SH-SY5Y (cell line): ENCODE measurements at regions not wholly inside any gene's neighbourhood (a gene's known extent, or its start where the extent isn't known, plus 50 kb on each side); places are given as distances from the start of the nearest gene placed in this dataset.

ENCODE experiments used
- GATA2 ChIP-seq: IDR thresholded peaks from 2 replicates; pipeline ENCODE4 v1.6.1; 2011; ENCODE audit warnings: mild to moderate bottlenecking, low read depth, low read length
- GATA3 ChIP-seq: IDR thresholded peaks from 2 replicates; pipeline ENCODE4 v1.6.1; 2011; ENCODE audit warnings: low read depth, mild to moderate bottlenecking, low read length, moderate library complexity

DNA sequence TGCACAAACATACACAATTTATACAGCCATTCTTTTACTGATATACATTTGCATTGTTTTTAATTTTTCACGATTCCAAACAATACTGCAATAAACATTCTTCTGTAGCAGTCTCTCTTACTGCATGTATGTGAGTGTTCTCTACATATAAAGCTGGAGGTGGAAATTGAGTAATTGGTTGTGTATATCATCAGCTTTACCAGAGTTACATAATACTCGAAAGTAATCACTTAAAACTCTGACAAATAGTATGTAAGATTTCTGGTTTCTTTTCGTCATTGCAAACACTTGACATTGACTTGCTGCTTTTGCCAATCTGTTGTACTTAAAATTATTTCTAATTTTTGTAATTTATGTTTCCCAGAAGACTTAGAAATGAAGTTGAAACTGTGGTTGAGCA, 110.2 kb downstream of the TDRD15 start:
- TF ChIP-seq GATA2 (no peak), GATA3 (no peak)
